GM21825 (cell line): ENCODE measurements at regions not wholly inside any gene's neighbourhood (a gene's known extent, or its start where the extent isn't known, plus 50 kb on each side); places are given as distances from the start of the nearest gene placed in this dataset.
"Not testable (repeated sequence)": the region's sequence is repeated elsewhere in the genome, so short reads cannot be mapped to it uniquely, and the experiment has no call there.

Experiments
- ATAC-seq: cut with Tn5 transposase; IDR thresholded peaks from one replicate; pipeline ENCODE4 v1.9.1; 2021; ENCODE audit warnings: mild to moderate bottlenecking, moderate library complexity; ENCODE audit not compliant: unreplicated experiment

DNA sequence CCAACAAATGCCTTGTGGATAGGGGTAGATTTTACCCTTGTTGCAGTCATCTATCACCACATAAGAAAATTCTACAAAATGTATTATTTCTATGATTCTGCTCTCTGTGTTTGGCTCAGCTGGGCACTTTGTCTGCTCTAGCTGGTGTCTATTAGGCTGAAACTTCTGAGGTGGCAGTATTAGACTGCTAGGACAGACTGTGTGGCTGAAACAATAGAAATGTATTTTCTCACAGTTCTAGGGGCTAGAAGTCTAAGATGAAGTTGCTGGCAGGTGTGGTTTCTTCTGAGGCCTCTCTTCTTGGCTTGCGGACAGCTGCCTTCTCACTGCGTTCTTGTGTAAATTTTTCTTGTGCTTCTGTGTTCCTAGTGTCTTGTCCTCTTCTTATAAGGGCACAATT, 1139.6 kb upstream of the LRRTM3 start:
- ATAC-seq: no peak

DNA sequence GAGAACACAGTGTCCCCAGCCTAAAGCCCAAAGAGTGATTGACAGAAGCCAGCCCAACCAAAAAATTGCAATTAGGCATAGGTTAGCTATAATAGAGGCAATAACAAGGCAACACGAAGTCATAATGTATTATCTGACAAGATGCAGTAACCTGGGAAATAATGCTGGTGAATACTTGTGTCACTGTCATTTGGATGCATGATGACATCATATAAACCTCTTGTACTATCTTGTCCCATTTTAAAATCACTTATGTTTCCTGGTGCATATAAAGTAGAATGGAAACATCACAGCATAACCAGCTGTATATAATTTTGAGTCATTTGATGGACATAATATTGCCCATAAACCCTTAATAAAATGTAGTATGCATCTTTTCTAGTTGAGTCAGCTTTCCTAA, 1138.3 kb upstream of the LRRTM3 start:
- ATAC-seq: no peak

DNA sequence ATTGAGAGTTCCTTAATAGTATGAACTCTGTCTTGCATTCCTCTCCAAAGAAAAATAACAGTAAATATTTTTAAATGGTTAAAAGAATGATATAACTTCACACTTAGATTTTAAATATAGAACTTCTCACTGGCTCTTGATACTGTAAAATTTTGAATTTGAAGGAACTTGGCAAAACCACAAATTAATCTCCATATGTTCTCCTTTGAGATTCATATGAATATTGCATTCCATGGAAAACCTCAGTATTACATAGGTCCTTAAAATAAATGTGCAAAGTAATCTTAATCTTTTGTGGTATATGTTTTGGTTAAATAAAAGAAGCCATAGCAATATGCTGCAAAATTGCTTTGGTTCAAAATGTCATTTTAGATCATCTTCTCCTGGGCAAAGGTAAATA, 1137.6 kb upstream of the LRRTM3 start:
- no peak for ATAC-seq

DNA sequence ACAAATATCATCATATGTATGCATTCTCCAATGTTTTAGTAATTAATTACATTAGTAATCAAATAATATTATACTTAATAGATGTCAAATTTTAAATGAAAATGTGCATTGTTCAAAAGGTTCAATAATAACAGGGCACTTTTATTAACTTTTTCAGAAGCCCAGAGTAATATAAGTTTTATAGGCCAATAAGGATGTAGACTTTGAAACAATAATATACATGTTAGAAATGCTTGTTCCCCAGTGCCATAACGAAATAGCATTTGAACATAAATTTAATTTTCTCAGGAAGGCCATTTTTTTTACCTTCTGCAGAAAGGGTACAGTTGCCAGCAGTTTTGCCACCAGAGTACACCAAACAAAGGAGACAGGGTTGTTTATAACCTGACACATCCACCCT, 1133.9 kb upstream of the LRRTM3 start:
- ATAC-seq: no peak

GRCh38 chr10:65793738-65794425, 1132.0 kb upstream of the LRRTM3 start:
- no peak for ATAC-seq

- ATAC-seq: not testable (repeated sequence)
Measured at GRCh38 chr10:65794861-65795260, 1131.0 kb upstream of the LRRTM3 start.

- ATAC-seq: no peak
Measured at GRCh38 chr10:65796472-65796871, 1129.4 kb upstream of the LRRTM3 start.

DNA sequence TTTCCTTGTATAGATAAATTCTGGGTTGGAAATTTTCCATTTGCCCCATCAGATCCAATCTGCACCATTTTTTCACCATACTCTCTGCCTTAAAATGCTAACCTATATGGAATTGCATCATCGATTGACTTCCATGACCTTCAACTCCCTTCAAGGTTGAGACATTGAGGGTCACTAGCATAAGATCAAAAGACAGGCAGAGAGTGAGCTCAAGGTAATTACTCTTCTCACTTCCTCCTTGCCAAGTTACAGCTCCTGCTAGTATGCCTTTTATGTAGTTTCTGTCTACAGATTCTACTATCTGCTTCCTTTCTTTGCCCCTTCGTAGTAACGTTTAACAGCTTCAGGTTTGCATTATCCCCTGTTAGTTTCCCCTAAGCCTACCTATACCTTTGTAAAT, 1127.7 kb upstream of the LRRTM3 start:
- no peak for ATAC-seq

DNA sequence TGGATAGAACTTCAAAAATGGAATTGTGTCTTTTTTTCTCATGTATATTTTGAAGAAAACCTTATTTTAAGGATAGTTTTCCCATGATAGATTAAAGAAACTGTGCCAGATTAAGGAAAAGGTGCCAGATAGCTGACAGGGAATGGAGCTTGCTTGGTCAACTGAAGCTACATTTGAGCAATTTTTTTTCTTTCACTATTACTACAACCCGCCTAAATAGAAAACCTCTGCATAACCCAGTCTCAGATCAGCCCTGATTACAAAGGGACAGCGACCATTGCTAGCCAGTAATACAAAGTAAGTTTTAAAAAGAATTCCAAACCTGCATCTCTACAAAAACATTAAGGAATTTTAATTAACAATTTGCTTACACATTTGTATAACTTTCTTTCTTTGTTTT, 1123.4 kb upstream of the LRRTM3 start:
- no peak for ATAC-seq

DNA sequence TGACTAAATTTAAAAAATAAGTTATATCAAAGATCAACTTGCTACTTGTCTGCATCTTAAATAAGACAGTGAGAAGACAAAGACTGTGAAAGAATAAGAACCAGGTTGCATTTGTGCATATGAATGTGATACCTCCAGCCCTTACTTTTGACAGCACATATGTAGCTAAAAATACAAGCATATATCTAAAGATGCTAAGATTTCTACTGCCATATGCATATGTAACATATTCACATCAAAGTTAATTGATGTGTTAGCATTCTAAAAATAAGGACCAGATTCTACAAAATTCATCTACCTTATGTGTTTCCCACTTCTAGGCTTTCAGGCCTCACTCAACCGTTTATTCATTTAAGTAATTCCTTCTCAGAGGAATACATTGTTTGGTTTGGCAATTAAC, 1120.3 kb upstream of the LRRTM3 start:
- no peak for ATAC-seq

GRCh38 chr10:65805993-65806392, 1119.8 kb upstream of the LRRTM3 start:
- no peak for ATAC-seq

GRCh38 chr10:65808687-65809333, 1117.0 kb upstream of the LRRTM3 start:
- ATAC-seq: no peak

GRCh38 chr10:65811931-65812525, 1113.8 kb upstream of the LRRTM3 start:
- ATAC-seq: no peak

- no peak for ATAC-seq
Measured at GRCh38 chr10:65816536-65816935, 1109.3 kb upstream of the LRRTM3 start.

DNA sequence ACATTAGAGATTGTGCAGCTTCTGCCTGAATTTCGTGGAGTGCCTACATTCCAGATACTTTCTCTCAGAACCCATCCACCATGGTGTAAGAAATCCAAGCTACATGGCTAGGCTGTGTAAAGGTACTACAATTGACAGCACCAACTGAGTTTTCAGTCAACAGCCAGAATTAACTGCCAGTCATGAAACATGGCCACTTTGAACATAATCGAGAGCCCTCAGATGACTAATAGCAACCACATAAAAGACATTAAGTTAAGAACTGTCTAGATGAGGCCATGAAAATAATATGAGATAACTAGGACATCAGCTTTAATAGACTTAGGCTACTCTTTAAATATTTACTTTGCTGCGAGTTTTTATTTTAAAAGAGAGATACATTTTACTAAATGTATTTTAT, 1106.8 kb upstream of the LRRTM3 start:
- no peak for ATAC-seq

GRCh38 chr10:65827359-65827758, 1098.5 kb upstream of the LRRTM3 start:
- no peak for ATAC-seq

DNA sequence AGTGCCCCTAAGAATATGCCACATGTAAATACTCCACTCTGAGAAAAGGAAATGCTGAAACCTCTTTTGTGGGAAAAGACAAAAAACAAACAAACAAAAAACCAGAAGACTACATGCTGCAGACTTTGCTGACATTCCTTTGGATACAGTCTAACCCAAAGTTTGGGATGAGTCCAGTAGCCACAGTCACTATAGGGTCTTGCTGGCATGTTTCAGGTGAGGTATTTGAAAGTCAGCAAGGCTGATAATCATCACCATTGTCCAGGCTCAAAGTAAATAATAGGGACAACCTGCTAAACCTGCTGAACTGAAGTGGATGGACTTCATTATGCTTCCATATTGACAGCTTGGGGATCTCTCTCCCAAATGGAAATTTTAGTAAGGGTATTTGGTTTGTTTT, 1087.0 kb upstream of the LRRTM3 start:
- ATAC-seq: no peak

DNA sequence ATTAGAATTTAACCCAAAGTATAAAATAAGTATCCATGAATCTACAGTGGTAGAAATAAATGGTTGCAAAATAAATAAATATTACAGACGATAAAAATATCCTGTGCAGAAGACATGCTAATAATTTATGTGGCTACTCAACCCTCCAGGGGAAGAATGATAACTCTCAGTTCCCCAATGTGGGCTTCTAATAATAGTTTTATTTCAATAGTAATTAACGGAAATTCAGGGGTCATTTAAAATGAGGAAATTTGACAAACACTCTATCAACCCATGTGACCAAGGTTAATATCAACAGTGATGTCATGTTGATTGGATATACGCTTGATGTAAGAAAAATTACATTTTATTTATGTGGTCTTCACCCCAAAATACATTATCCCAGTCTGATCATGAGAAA, 1082.6 kb upstream of the LRRTM3 start:
- ATAC-seq: no peak

DNA sequence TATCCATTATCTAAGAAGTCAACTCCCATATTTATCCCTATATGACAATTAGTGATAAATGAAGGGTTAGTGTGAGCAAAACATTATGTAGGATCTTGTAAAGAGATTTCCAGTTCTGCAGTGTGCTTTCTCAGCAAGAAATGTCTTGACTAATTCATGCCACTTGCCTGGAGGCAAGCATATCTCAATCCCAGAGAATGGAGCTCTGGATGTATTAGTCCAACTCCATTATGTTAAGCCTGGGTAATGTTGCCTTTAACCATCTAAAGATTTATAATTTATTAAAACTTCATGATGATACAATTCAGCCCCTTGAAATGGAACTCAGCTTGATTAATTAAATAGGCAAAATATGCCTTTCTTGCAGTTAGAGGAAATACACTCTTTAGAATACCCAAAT, 1079.9 kb upstream of the LRRTM3 start:
- ATAC-seq: no peak

GRCh38 chr10:65846541-65846940, 1079.3 kb upstream of the LRRTM3 start:
- ATAC-seq: no peak

DNA sequence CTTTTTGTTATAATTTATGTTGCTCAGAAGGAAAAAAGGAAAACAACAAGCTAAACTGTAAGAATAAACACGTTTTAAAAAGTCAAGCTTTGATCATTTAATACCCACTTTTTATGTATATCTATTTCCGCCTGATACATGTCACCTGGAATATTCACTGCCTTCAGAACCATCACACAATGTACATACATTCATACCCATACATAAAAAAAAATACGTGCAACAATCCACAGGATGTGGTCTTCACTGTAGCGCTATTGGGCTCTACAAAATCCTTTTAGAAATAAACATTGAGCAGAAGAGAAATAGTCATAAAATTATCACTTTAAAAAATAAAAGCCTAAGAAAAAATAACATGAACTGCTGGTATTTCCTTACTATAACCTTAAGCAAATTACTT, 1078.9 kb upstream of the LRRTM3 start:
- no peak for ATAC-seq

- no peak for ATAC-seq
Measured at GRCh38 chr10:65847436-65848230, 1078.2 kb upstream of the LRRTM3 start.
